OCI-LY1 (cell line): ENCODE measurements at regions not wholly inside any gene's neighbourhood (a gene's known extent, or its start where the extent isn't known, plus 50 kb on each side); places are given as distances from the start of the nearest gene placed in this dataset.

Experiments
- EZH2 ChIP-seq: fragments of 200-600 bp; sonication (generic), shearing (Covaris generic); IDR thresholded peaks from 2 replicates; pipeline ENCODE4 v1.8.0; 2017; ENCODE audit warnings: borderline replicate concordance, mixed run types, mild to moderate bottlenecking, antibody characterized with exemption, low read length, moderate library complexity, mixed read lengths
- TF ChIP-seq, protein P1 (sequence below): fragments of 200-600 bp; sonication (generic), shearing (Covaris generic); IDR thresholded peaks from 2 replicates; pipeline ENCODE4 v1.5.1; 2017; ENCODE audit warnings: mild to moderate bottlenecking, antibody characterized with exemption, low read length, moderate library complexity, mixed read lengths

- TF ChIP-seq, protein P1, sequence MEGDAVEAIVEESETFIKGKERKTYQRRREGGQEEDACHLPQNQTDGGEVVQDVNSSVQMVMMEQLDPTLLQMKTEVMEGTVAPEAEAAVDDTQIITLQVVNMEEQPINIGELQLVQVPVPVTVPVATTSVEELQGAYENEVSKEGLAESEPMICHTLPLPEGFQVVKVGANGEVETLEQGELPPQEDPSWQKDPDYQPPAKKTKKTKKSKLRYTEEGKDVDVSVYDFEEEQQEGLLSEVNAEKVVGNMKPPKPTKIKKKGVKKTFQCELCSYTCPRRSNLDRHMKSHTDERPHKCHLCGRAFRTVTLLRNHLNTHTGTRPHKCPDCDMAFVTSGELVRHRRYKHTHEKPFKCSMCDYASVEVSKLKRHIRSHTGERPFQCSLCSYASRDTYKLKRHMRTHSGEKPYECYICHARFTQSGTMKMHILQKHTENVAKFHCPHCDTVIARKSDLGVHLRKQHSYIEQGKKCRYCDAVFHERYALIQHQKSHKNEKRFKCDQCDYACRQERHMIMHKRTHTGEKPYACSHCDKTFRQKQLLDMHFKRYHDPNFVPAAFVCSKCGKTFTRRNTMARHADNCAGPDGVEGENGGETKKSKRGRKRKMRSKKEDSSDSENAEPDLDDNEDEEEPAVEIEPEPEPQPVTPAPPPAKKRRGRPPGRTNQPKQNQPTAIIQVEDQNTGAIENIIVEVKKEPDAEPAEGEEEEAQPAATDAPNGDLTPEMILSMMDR: no peak
- TF ChIP-seq EZH2: no peak
These were observed 74.2 kb upstream of the CSRP2 start for GRCh38 chr12:76952995-76953394.
